Bronchial epithelial cell (primary cell): ENCODE measurements at regions not wholly inside any gene's neighbourhood (a gene's known extent, or its start where the extent isn't known, plus 50 kb on each side); places are given as distances from the start of the nearest gene placed in this dataset.
A peak's percentile ranks its signal among the peaks of the same experiment; 100 is the strongest.
"Not testable (repeated sequence)": the region's sequence is repeated elsewhere in the genome, so short reads cannot be mapped to it uniquely, and the experiment has no call there.

Experiments
- DNase-seq: peaks from one replicate; pipeline ENCODE4 v3.0.0-alpha.2; 2010; ENCODE audit warnings: low read depth
- FAIRE-seq: peaks from 2 replicates; lab custom pipeline; 2011; peaks lifted over from hg19 to GRCh38; lab: Jason Lieb, UNC
- H3K27me3 ChIP-seq: 2 replicates; pipeline ENCODE4 v1.5.1; 2011; ENCODE audit warnings: low read length; ENCODE audit not compliant: control insufficient read depth, insufficient read depth
- H3K36me3 ChIP-seq: 2 replicates; pipeline ENCODE4 v1.5.1; 2011; ENCODE audit warnings: low read length; ENCODE audit not compliant: control insufficient read depth, insufficient read depth
- H3K4me3 ChIP-seq: 2 replicates; pipeline ENCODE4 v1.5.1; 2011; ENCODE audit warnings: mild to moderate bottlenecking, low read depth, low read length, control low read depth
- CTCF ChIP-seq: IDR thresholded peaks from 2 replicates; pipeline ENCODE4 v1.5.1; 2011; ENCODE audit warnings: mild to moderate bottlenecking, moderate library complexity, low read length, control low read depth, inconsistent platforms; ENCODE audit not compliant: insufficient read depth, severe bottlenecking

- no peaks in the 10 kb centered on the region for H3K27me3 ChIP-seq
- no peak overlapping the region for H3K4me3 ChIP-seq
- DNase-seq = no peak
- TF ChIP-seq CTCF = no peak
- H3K36me3 ChIP-seq = no peaks in the 10 kb centered on the region
- no peak for FAIRE-seq
These were observed 162.0 kb upstream of the ATP2B1 start for GRCh38 chr12:89870413-89871184.

- H3K36me3 ChIP-seq, H3K27me3 ChIP-seq, H3K4me3 ChIP-seq, FAIRE-seq, DNase-seq: not testable (repeated sequence)
These were observed 159.0 kb upstream of the ATP2B1 start for GRCh38 chr12:89867611-89868010.

GRCh38 chr12:89864411-89864810, 155.8 kb upstream of the ATP2B1 start:
- H3K27me3 ChIP-seq = no peaks in the 10 kb centered on the region
- no peak for FAIRE-seq
- no peak for TF ChIP-seq CTCF
- no peaks in the 10 kb centered on the region for H3K36me3 ChIP-seq
- H3K4me3 ChIP-seq = no peak overlapping the region
- DNase-seq = peak; percentile 29

GRCh38 chr12:89863968-89864367, 155.3 kb upstream of the ATP2B1 start:
- no peak for DNase-seq
- no peaks in the 10 kb centered on the region for H3K27me3 ChIP-seq
- FAIRE-seq = no peak
- no peak overlapping the region for H3K4me3 ChIP-seq
- H3K36me3 ChIP-seq = no peaks in the 10 kb centered on the region
- TF ChIP-seq CTCF = no peak

- no peak overlapping the region for H3K4me3 ChIP-seq
- no peaks in the 10 kb centered on the region for H3K27me3 ChIP-seq
- no peak for TF ChIP-seq CTCF
- DNase-seq = no peak
- H3K36me3 ChIP-seq = no peaks in the 10 kb centered on the region
- no peak for FAIRE-seq
These were observed 154.9 kb upstream of the ATP2B1 start for GRCh38 chr12:89863493-89863938.

- Histone ChIP-seq H3K27me3 (no peaks in the 10 kb centered on the region), H3K36me3 (no peaks in the 10 kb centered on the region), H3K4me3 (no peak overlapping the region)
- FAIRE-seq = no peak
- TF ChIP-seq CTCF = no peak
- DNase-seq = no peak
These were observed 154.1 kb upstream of the ATP2B1 start for GRCh38 chr12:89862511-89863445.
